GM19372 (cell line): ENCODE measurements at regions not wholly inside any gene's neighbourhood (a gene's known extent, or its start where the extent isn't known, plus 50 kb on each side); places are given as distances from the start of the nearest gene placed in this dataset.
A peak's percentile ranks its signal among the peaks of the same experiment; 100 is the strongest.
"Not testable (repeated sequence)": the region's sequence is repeated elsewhere in the genome, so short reads cannot be mapped to it uniquely, and the experiment has no call there.

Source experiments
- ATAC-seq: cut with Tn5 transposase; IDR thresholded peaks from one replicate; pipeline ENCODE4 v1.9.1; 2021; ENCODE audit warnings: mild to moderate bottlenecking, low read depth, moderate library complexity; ENCODE audit not compliant: unreplicated experiment

DNA sequence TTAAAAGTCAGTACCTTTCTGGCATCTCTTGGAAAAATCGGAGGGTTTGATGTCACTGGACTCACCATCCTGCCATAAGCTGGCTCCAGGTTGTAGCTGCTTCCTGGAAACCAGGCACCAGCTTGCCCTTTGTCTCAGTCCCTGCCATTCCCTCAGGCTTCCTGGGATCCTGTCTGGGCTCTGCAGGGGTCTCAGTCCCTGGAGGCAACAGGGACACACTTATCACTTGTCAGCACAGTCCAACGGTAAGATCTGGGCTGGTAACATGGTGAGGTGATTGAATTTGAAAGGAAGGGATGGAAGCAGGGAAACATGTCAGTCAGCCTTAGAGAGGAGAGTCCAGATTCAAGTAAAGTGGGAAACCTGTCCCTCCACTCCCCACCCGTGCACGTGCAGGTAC lies 147.6 kb upstream of the ECI2 start:
- ATAC-seq: no peak

GRCh38 chr6:4281341-4282293 lies 146.2 kb upstream of the ECI2 start:
- ATAC-seq: peak; percentile 82

GRCh38 chr6:4280707-4281106 lies 145.3 kb upstream of the ECI2 start:
- ATAC-seq: no peak

DNA sequence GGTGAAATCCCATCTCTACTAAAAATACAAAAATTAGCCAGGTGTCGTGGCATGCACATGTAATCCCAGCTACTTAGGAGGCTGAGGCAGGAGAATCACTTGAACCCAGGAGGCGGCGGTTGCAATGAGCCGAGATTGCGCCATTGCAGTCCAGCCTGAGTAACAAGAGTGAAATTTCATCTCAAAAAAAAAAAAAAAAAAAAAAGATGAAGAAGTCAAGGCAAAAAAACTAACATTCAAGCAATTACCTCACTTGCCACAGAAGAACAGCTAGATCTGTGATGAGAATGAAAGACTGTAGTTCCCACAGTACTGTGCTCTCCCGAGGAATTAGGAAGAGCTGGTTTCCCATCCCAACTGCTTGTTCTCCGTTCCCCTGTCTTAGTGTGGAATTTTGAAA lies 144.7 kb upstream of the ECI2 start:
- no peak for ATAC-seq

- no peak for ATAC-seq
Observed at GRCh38 chr6:4274382-4275082, 139.2 kb upstream of the ECI2 start.

- ATAC-seq: no peak
Observed at GRCh38 chr6:4272996-4273395, 137.6 kb upstream of the ECI2 start.

DNA sequence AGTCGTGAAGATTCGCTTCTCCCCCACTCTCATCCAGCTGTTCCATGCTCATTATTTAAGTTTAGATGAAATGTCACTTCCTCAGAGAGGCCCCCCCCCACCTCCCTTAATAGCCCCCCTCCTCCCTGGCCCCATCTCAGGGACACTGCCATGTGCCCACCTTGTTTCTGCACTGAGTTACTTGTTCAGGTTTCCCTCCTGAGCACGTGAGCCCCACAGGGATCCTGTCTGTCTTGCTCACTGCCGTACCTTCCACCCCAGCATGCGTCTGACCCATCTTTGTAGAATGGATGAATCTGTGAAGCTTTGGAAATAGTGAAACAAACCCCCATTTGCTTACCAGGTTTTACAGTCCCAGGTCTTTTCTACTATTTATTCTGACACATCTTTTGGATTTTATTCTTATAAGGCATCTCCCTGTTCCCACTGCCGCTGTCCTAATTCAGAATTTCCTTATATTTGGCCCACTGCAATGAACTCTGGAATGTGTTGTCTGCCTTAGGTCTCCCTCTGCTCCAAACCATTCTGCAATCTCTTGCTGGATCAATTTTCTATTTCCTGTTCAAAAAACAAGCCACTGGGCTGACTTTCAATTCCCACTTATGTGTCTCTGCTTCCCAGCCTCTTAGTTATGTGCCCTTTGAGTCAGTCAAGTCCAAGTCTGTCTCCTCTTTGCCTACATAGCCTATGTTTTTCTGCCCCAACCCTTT lies 136.5 kb upstream of the ECI2 start:
- ATAC-seq: no peak

GRCh38 chr6:4270776-4271175 lies 135.4 kb upstream of the ECI2 start:
- no peak for ATAC-seq

DNA sequence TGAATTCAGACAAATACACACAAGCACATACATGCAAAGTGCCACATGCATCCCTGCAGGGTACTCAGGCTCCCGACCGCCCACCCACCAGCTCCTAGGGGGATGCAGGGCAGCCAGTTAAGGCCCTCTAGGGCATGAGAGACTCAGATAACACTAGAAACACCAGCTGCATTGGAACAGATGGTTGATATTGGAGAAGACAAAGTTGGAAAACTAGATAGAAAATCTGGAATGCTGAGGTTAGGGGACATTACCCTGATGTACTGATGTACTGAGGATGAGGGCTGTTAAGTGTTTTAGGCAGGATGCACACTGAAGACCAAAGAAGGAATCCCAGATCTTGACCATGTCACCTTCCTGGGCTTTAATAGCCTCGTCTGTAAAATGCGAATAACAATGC lies 134.6 kb upstream of the ECI2 start:
- no peak for ATAC-seq

GRCh38 chr6:4268171-4268570 lies 132.8 kb upstream of the ECI2 start:
- no peak for ATAC-seq

- ATAC-seq: no peak
Observed at GRCh38 chr6:4265740-4266139, 130.4 kb upstream of the ECI2 start.

DNA sequence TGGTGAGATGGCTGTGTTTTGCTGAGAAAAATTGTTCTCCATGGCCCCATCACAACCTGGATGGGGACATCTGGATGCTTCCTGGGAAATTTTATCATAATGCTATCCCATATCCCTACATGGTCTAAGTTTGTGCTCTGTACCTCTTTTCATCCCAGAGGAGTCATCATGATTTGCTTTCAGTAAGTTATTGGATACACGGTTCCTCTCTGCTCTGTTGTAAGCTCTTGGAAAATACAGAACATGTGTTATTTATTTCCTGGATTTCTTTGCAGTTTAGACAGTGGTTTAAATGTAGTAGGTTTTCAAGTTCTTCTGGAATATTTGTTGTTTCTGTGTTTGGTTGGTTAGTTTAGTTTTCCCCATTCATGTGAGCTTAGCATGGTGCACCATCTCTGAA lies 129.2 kb upstream of the ECI2 start:
- no peak for ATAC-seq

DNA sequence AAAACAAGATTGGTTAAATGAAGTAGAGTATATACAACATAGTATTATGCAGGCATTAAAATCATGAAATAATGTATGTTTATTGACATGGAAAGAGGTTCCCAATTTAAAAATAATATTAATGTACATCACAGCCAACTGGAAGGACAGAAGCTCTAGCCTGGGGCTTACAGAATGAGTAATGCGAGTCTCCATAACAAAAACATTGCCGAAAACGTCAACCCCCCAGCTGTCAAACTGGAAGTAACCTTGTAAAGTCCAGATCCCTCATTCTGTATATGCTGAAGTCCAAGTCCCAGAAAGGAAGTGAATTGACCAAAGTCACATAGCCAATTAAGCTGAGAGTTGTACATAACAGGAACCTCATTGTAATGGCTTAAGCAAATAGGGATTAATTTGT lies 128.7 kb upstream of the ECI2 start:
- no peak for ATAC-seq

DNA sequence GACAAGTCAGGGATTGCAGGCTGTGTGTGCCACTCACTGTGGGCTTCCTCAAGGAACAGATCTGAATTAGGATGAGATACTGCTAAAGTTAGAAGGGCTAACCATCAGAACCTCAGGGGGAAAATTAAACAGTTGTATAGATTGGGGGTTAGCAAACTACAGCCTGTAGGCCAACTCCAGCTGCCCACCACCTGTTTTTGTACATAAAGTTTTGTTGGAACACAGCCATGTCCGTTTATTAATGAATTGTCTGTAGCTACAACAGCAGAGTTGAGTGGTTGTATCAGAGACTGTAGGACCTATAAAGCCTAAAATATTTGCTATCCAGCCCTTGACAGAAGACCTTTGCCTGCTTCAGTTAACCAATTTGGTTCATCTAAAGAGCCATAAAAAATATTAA lies 127.2 kb upstream of the ECI2 start:
- ATAC-seq: no peak

GRCh38 chr6:4259391-4259790 lies 124.0 kb upstream of the ECI2 start:
- no peak for ATAC-seq

DNA sequence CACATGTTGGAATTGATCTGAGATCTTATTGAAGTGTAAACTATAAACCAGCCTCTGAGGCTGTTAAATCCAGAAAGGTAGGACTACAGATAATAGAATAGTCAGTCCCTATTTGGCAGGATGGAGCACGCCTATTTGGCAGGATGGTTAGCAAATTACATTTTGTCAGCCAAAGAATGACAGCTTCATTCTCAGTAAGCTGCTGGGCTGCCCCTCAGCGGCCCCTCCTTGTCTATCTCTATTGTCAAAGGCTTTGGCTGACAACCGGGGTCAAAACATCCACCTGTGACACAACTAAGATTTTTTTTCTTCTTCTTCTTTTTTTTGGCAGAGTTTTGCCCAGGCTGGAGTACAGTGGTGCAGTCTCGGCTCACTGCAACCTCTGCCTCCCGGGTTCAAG lies 123.4 kb upstream of the ECI2 start:
- no peak for ATAC-seq

GRCh38 chr6:4256969-4257368 lies 121.6 kb upstream of the ECI2 start:
- ATAC-seq: no peak

- no peak for ATAC-seq
Observed at GRCh38 chr6:4253604-4254231, 118.3 kb upstream of the ECI2 start.

DNA sequence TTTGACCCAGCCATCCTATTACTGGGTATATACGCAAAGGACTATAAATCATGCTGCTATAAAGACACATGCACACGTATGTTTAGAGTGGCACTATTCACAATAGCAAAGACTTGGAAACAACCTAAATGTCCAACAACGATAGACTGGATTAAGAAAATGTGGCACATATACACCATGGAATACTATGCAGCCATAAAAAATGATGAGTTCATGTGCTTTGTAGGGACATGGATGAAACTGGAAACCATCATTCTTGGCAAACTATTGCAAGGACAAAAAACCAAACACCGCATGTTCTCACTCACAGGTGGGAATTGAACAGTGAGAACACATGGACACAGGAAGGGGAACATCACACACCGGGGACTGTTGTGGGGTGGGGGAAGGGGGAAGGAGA lies 117.1 kb upstream of the ECI2 start:
- not testable (repeated sequence) for ATAC-seq

DNA sequence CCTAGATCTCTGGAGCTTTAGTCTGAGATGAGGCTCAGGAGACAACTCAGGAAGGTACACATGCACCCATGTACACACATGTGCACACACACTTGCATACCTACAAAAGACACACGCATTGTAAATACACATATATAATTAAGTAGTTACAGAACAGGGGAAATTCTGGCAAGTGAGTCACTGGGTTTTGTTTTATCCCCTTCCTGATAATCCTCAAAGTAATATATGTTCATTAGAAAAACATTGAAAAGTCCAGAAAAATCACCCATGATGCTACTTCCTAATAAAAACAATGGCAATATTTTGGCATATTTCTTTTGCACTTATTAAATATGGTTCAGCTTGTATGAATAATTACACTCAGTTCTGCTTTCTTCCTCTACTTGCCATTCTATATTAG lies 115.3 kb upstream of the ECI2 start:
- ATAC-seq: no peak

- not testable (repeated sequence) for ATAC-seq
Observed at GRCh38 chr6:4243832-4244231, 108.5 kb upstream of the ECI2 start.
